ENCODE measurements at regions not wholly inside any gene's neighbourhood (a gene's known extent, or its start where the extent isn't known, plus 50 kb on each side); places are given as distances from the start of the nearest gene placed in this dataset.

GRCh38 chr2:120984452-120985173 is 248.9 kb downstream of the GLI2 start:
- no peak for DNase-seq

GRCh38 chr2:120985174-120985996 is 249.7 kb downstream of the GLI2 start:
- no peak for DNase-seq

GRCh38 chr2:120985997-120986651 is 250.5 kb downstream of the GLI2 start:
- no peak for DNase-seq

DNA sequence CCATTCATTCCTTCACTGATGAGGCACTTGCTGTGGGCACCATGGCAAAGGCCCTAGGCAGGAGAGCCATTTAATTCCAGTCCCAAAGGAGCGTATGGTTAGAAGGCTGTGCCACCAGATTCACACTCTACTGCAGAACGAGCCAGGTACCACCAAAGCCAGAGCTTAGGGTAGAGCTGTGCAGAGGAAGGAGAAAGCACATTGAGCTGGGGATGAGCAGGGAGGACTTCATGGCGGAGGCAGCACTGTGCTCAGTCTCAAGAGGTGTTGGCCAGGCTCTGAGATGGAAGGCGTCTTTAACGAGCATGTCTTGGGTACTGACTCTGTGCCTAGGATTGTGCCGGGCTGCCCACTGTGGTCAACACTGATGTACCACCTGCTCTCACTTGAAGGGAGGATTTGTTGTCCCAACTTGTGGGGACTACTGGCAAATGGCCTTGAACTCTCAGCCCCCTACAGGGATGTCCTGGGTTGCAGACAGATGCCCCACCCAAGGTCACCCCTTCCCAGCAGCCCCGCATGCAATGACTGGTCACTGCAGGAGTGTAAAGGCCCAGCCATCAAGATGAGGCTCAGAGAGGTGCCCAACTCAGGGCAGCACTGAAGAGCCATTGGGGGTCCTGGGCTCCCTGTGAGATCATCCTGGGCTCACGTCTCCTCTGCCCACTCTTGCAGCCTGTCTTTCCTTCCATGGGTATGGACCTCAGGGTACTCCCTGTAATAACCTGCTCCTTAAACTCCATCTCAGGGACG is 251.4 kb downstream of the GLI2 start:
- DNase-seq = no peak

DNA sequence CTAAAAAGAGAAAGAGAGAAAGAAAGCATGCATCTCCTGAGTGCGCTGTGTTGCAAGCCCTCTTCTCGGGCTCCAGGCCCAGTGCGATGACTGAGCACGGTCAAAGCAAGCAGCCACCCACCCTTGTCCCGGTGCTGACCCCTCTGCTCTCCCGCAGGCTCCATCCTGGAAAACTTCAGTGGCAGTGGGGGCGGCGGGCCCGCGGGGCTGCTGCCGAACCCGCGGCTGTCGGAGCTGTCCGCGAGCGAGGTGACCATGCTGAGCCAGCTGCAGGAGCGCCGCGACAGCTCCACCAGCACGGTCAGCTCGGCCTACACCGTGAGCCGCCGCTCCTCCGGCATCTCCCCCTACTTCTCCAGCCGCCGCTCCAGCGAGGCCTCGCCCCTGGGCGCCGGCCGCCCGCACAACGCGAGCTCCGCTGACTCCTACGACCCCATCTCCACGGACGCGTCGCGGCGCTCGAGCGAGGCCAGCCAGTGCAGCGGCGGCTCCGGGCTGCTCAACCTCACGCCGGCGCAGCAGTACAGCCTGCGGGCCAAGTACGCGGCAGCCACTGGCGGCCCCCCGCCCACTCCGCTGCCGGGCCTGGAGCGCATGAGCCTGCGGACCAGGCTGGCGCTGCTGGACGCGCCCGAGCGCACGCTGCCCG is 252.5 kb downstream of the GLI2 start:
- DNase-seq = no peak

- DNase-seq = no peak
These were observed 253.2 kb downstream of the GLI2 start for GRCh38 chr2:120988700-120989511.

GRCh38 chr2:120989512-120990441 is 254.1 kb downstream of the GLI2 start:
- DNase-seq = no peak

DNA sequence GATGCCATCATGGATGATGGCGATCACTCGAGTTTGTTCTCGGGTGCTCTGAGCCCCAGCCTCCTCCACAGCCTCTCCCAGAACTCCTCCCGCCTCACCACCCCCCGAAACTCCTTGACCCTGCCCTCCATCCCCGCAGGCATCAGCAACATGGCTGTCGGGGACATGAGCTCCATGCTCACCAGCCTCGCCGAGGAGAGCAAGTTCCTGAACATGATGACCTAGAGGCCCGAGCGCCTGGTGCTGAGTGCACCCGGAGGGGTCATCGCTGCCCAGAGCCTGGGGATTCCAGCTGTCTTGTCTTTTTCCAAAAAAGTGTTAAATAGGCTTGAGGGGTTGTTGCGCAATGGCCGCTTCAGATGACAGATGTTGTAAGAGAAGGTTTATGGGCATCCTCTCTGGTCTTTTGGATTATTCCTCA is 254.8 kb downstream of the GLI2 start:
- no peak for DNase-seq

DNA sequence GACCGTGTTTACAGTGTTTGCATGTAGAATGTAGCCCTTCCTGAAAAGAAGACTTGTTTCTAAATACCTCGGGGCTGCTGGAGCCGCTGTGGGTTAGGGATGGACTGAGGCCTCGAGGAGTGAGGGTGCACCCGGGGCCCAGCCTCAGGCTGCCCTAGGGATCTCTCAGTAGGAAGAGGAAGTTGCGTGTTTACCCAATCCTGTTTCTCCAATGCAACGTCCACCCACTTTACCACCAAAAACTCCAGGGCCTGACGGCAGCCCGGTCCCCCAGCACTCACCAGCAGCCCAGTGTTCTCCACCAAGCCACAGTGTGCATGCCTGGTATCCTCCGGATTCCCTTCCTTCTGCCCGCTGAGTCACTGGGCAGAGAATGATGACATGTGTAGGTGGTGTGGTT is 255.8 kb downstream of the GLI2 start:
- no peak for DNase-seq

DNA sequence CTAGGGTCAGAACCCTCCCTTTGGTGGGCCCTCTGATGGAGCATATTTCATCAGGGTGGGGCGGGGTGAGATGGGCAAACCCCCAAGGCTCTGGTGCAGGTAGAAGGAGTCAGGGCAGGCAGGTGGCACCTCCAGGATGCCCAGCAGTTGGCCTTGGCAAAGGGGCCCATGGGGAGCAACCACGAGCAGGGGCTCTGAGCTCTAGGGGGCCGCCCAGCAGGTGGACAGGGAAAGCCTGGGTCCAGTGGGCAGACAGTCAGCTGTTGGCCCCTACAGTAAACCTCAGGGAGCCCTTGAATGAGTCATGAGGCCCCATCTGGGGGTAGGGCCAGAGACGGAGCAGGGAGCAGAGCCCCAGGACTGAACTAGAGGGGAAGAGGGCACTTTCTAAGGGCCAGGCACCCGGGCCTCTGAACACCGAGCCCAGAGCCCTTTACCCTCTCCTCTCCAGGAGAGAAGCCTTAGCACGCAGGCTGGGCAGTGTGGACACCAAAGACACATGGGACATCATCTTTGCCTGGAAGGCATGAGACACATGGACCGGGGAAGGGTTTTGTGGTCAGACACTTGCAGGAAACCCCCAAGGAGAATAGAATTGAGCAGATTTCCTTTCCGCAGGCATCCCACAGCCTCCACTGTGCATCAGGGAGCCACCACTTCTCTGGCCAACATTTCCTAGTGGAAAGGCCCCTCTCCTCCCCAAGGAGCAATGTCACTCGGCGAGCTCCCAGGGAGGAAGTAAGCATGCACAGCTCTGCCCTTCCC is 257.3 kb downstream of the GLI2 start:
- DNase-seq = no peak

DNA sequence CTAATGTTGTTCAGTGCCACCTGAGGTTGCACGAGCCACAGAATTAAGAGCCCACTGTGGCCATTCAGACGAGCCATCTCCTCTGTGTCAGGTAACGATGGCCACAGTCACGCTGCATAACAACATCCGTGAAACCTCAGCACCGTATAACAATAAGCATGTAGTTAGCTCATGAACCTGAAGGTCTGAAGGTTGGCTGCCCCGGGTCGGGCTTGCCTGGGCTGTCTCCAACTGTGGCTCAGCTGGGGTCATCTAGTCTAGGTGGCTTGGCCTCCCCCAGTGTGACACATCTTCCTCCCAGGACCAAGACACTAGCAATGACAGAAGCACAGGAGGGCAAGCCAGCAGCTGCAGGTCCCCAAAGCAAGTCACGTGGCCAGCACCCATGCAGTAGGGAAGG is 258.0 kb downstream of the GLI2 start:
- no peak for DNase-seq

DNA sequence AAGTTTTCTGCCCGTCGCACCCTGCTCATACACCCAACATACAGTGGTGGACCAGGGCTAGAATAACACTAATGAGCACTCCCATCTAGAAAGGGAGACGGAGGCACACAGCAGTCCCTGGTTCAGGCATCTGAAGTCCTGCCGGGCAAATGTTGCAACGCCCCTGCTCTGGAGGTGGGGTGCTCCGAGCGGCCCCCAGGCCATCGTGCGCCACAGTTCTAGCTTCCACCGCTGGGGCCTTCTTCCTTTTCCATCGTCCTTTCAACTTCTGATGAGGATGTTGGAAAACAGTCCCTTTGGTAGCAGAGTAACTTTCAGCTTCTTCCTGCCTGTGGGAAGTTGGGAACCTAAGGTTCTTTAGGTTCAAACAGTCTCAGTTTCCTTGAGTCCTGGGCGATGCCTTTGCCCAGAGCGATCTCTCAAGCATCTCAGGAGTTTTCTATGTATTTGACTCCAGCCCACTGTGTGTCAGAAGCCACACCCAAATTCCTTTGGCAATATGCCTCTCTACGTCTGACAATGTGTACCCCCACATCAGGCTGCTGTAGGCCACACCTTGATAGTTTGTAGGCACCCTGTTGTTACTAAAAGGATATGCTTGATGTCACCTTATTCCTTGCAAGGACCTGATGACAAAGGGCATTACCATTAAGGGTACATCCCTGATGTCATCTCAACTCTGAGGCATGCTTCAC is 258.8 kb downstream of the GLI2 start:
- DNase-seq = no peak

DNA sequence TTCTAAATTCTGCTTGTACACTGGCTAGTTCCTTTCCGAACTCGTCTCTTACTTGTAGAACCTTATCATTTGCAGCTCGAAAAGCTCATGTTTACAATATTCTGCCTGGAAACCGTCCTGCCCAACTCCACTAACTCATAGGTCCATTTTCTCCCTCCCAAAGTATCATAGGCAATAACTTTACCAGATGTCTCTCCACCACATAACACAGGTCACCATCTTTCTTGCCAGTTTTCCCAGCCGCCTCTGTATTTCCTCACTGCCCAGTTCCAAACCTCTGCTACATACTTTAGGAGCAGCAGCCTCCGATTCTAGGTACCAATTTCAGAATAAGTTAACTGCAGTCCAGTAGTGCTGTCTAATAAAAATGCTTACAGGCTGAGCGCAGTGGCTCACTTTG is 259.5 kb downstream of the GLI2 start:
- no peak for DNase-seq

DNA sequence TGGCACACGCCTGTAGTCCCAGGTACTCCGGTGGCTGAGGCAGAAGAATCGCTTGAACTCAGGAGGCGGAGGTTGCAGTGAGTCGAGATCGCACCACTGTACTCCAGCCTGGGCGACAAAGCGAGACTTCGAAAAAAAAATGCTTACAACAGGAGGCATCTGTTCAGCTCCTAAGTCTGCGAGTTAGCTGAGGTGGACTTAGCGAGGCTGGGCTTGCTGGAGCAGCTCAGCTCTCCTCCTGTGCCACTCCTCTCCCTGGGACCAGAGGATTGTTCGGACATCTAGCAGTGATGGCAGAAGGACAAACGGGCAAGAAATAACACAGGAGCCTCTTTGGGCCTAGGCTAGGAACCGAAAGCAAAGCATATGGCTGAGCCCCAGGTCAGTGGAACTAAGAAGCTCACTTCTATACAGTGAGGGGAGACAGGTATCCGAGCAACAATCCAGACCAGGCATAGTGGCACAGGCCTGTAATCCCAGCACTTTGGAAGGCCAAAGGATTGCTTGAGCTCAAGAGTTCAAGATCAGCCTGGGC is 260.1 kb downstream of the GLI2 start:
- DNase-seq = no peak

DNA sequence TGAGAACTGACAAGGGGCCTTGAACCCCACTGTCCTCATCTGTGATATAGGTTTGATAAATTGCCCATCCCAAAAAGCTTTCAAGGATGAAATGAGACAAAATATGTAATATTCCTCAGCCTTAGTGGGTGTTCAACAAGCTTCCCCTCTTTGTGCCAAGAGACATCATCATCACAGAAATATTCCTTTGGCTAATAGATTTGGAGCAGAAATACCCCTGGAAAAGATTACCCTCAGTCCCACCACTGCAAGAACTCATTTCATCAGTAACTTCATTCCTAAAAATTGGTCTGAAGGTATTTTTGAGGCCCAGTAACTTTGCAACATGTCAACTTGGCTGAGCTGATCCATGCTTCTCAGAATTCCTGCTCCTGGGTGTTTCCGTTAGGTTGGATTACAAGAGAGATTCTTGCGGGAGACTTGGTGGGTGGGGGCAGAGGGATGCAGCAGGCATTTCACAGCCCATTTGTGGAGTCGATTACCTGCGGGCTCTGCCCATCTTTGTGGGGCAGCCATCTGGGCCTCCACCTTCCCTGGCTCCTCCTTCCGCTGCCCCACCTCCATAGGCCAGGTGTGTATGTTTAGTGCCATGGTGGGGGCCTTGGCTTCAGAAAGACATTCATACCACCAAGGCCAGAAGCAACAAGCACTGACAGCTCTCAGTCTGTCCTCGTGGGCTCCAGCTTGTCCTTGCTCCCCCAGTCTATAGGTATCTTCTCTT is 263.9 kb downstream of the GLI2 start:
- DNase-seq = no peak

GRCh38 chr2:121000804-121001203 is 265.1 kb downstream of the GLI2 start:
- no peak for DNase-seq

DNA sequence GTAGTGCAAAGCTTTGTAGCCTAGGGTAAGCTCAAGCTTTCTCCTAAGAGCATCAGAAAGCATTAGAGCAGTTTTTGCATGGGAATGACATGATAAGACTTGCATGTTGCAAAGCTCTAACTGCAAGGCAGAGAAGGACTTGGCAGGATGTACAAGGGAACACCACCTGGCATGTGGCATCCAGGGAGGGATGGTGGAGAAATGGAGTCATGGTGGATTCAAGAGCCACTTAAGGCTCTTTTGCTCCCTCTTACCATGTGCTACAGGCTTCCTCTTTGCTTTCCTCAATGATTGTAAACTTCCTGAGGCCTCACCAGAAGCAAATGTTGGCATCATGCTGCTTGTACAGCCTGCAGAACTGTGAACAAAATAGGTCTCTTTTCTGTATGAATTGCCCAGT is 266.0 kb downstream of the GLI2 start:
- DNase-seq = no peak

DNA sequence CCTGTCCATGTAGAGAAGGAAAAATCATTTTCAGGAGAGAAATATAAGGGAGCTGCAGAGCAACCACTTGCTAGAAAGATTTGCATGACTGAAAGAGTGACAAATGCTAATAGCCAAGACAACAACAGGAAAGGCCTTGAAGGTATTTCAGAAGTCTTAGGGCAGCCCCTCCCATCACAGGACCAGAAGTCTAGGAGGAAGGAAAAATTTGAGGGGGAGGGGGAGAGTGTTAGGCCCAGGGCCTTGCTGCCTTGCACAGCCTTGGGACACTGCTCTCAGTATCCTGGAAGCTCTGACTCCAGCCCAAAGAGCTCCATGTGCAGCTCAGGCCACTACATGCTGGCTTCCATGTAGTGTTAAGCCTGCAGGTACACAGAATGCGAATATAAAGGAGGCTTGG is 266.9 kb downstream of the GLI2 start:
- DNase-seq = no peak

All from SW 1271 (cell line).